Endothelial cell of umbilical vein (primary cell): ENCODE measurements at regions not wholly inside any gene's neighbourhood (a gene's known extent, or its start where the extent isn't known, plus 50 kb on each side); places are given as distances from the start of the nearest gene placed in this dataset.

Source experiments
- CTCF ChIP-seq, 2 donors: IDR thresholded peaks; 1 replicate in 1 of 2; 2 replicates in 1 of 2; pipeline ENCODE4 v1.5.1; 2011; ENCODE audit warnings: low read length in 2 of 2, mild to moderate bottlenecking in 2 of 2, moderate library complexity in 2 of 2, control low read depth in 1 of 2, inconsistent platforms in 1 of 2, low read depth in 1 of 2; ENCODE audit not compliant: insufficient read depth in 1 of 2; ENCODE audit errors: extremely low read depth in 1 of 2
- EZH2 ChIP-seq: IDR thresholded peaks from 2 replicates; pipeline ENCODE4 v1.6.1; 2012; ENCODE audit warnings: borderline replicate concordance, low read depth, mild to moderate bottlenecking, moderate library complexity, low read length, inconsistent platforms; ENCODE audit not compliant: severe bottlenecking
- JUN ChIP-seq: IDR thresholded peaks from 2 replicates; pipeline ENCODE4 v1.6.1; 2011; ENCODE audit warnings: borderline replicate concordance, low read depth; ENCODE audit not compliant: insufficient read length, insufficient read depth
- MAX ChIP-seq: IDR thresholded peaks from 2 replicates; pipeline ENCODE4 v1.6.1; 2011; ENCODE audit not compliant: insufficient read depth, insufficient read length
- MYC ChIP-seq: IDR thresholded peaks from one replicate; pipeline ENCODE4 v1.6.1; 2011; ENCODE audit warnings: mild to moderate bottlenecking, low read depth, low read length
- POLR2A ChIP-seq: IDR thresholded peaks from 2 replicates; pipeline ENCODE4 v1.6.1; 2012; ENCODE audit warnings: low read depth, mild to moderate bottlenecking, control low read depth, low read length
- POLR2AphosphoS5 ChIP-seq: IDR thresholded peaks from 2 replicates; pipeline ENCODE4 v1.6.1; 2012; ENCODE audit warnings: low read depth, mild to moderate bottlenecking, control low read depth, low read length, moderate library complexity; ENCODE audit not compliant: insufficient read depth

- TF ChIP-seq CTCF (IDR thresholded peaks at IDR 0.05; ENCODE audit: extremely low read depth in 1 of 2, insufficient read depth in 1 of 2, low read depth in 1 of 2, low read length in 2 of 2) = no peak
- TF ChIP-seq POLR2A = no peak
- TF ChIP-seq EZH2 = no peak
- TF ChIP-seq POLR2AphosphoS5 = no peak
- TF ChIP-seq MYC = no peak
- no peak for TF ChIP-seq JUN
- TF ChIP-seq MAX = no peak
These were observed 298.6 kb downstream of the UBE3D start for GRCh38 chr6:82767037-82767436.
